ENCODE measurements at regions not wholly inside any gene's neighbourhood (a gene's known extent, or its start where the extent isn't known, plus 50 kb on each side); places are given as distances from the start of the nearest gene placed in this dataset.

DNA sequence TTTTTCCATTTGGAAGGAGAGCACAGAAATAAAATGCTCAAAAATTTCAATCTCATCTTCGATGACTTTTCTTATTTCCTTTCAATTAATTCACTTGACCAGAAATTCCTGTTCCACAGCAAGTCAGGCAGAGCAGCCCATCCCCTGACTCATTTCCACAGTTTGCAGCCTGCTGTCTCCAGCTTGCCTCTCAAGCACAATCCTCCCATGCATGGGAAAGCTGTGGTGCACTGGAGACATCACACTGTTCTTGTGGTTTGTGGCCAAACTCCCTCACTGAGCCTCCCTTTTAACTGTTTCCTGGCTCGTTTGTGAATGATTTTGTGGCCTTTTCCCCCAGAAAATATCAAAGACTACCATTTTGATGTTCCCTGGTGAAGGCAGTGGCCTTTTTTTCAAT, 114.0 kb upstream of the ENPEP start:
- H3K9me3 ChIP-seq (ENCODE audit: control insufficient read depth in 4 of 4, low read length in 3 of 4): no peaks in the 10 kb centered on the region
- no peak for DNase-seq (ENCODE audit: low spot score)
- H3K36me3 ChIP-seq (ENCODE audit: control insufficient read depth in 4 of 4, insufficient read depth in 3 of 4, low read depth in 1 of 4, low read length in 3 of 4): no peaks in the 10 kb centered on the region
- H3K27me3 ChIP-seq (ENCODE audit: control insufficient read depth in 4 of 4, insufficient read depth in 4 of 4, low read length in 3 of 4): no peaks in the 10 kb centered on the region
- no peak overlapping the region for H3K4me3 ChIP-seq (ENCODE audit: low read depth in 1 of 3, low read length in 3 of 3)
- 53% methylated on average over 2 of the region's 2 CpGs for WGBS
- H3K9ac ChIP-seq (ENCODE audit: low read depth in 1 of 2, low read length in 2 of 2): no peak overlapping the region
- peaks cover 0 to 4% (median 0%) of the 10 kb centered on the region in 4 donors for H3K4me1 ChIP-seq (ENCODE audit: control insufficient read depth in 4 of 4, insufficient read depth in 4 of 4, low read length in 3 of 4)
- TF ChIP-seq YY1 (IDR thresholded peaks at IDR 0.05): no peak
- TF ChIP-seq, protein P1, sequence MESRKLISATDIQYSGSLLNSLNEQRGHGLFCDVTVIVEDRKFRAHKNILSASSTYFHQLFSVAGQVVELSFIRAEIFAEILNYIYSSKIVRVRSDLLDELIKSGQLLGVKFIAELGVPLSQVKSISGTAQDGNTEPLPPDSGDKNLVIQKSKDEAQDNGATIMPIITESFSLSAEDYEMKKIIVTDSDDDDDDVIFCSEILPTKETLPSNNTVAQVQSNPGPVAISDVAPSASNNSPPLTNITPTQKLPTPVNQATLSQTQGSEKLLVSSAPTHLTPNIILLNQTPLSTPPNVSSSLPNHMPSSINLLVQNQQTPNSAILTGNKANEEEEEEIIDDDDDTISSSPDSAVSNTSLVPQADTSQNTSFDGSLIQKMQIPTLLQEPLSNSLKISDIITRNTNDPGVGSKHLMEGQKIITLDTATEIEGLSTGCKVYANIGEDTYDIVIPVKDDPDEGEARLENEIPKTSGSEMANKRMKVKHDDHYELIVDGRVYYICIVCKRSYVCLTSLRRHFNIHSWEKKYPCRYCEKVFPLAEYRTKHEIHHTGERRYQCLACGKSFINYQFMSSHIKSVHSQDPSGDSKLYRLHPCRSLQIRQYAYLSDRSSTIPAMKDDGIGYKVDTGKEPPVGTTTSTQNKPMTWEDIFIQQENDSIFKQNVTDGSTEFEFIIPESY (IDR thresholded peaks at IDR 0.05): no peak
- TF ChIP-seq GABPA (IDR thresholded peaks at IDR 0.05 in 1 of 2, conservative IDR thresholded peaks at IDR 0.05 in 1 of 2): no peak
- no peak for TF ChIP-seq SP1 (IDR thresholded peaks at IDR 0.05)
- TF ChIP-seq JUND (IDR thresholded peaks at IDR 0.05): no peak
- TF ChIP-seq, protein P2, sequence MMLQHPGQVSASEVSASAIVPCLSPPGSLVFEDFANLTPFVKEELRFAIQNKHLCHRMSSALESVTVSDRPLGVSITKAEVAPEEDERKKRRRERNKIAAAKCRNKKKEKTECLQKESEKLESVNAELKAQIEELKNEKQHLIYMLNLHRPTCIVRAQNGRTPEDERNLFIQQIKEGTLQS (IDR thresholded peaks at IDR 0.05): no peak
- no peak for TF ChIP-seq EGR1 (IDR thresholded peaks at IDR 0.05; ENCODE audit: low read depth in 2 of 2)
- TF ChIP-seq FOXA2 (IDR thresholded peaks at IDR 0.05): no peak
- TF ChIP-seq HNF4A (conservative IDR thresholded peaks at IDR 0.05): no peak
- no peak for TF ChIP-seq RAD21 (IDR thresholded peaks at IDR 0.05)
- no peak for TF ChIP-seq TAF1 (conservative IDR thresholded peaks at IDR 0.05)
- no peak for TF ChIP-seq HNF4G (IDR thresholded peaks at IDR 0.05)
- TF ChIP-seq, protein P3, sequence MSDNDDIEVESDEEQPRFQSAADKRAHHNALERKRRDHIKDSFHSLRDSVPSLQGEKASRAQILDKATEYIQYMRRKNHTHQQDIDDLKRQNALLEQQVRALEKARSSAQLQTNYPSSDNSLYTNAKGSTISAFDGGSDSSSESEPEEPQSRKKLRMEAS (IDR thresholded peaks at IDR 0.05): no peak
- no peak for TF ChIP-seq RXRA (IDR thresholded peaks at IDR 0.05)
- H3K27ac ChIP-seq (ENCODE audit: low read depth in 1 of 2, low read length in 2 of 2): no peak overlapping the region

DNA sequence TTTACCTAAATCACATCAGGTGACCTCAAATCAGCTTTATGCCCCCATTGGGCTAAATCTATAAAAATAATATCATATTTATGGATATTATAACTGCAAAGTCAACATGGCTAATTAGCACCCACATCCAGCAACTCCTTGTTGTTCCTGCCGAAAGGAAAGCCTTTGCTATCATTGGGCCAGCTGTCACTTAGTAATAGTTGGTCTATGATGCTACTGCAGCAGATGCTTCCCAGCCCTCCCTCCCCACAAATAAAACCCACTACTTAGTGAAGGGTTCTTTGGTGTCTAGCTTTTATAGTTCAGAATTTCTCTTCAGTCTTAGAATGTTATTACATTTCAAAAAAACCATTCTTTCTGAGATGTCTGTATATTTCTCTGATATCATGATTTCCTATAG, 116.9 kb upstream of the ENPEP start:
- whole genome bisulfite sequencing: 93% methylated on average over 1 of the region's 1 CpG
- Histone ChIP-seq H3K9ac (ENCODE audit: low read depth in 1 of 2, low read length in 2 of 2) (no peak overlapping the region), H3K9me3 (ENCODE audit: control insufficient read depth in 4 of 4, low read length in 3 of 4) (no peaks in the 10 kb centered on the region), H3K27me3 (ENCODE audit: control insufficient read depth in 4 of 4, insufficient read depth in 4 of 4, low read length in 3 of 4) (no peaks in the 10 kb centered on the region), H3K4me1 (ENCODE audit: control insufficient read depth in 4 of 4, insufficient read depth in 4 of 4, low read length in 3 of 4) (peaks cover 0 to 5% (median 2%) of the 10 kb centered on the region in 4 donors), H3K4me3 (ENCODE audit: low read depth in 1 of 3, low read length in 3 of 3) (no peak overlapping the region), H3K36me3 (ENCODE audit: control insufficient read depth in 4 of 4, insufficient read depth in 3 of 4, low read depth in 1 of 4, low read length in 3 of 4) (no peaks in the 10 kb centered on the region), H3K27ac (ENCODE audit: low read depth in 1 of 2, low read length in 2 of 2) (no peak overlapping the region)
- DNase-seq (ENCODE audit: low spot score): no peak
- TF ChIP-seq SP1 (IDR thresholded peaks at IDR 0.05) (no peak), TAF1 (conservative IDR thresholded peaks at IDR 0.05) (no peak), RAD21 (IDR thresholded peaks at IDR 0.05) (no peak), YY1 (IDR thresholded peaks at IDR 0.05) (no peak), HNF4G (IDR thresholded peaks at IDR 0.05) (no peak), JUND (IDR thresholded peaks at IDR 0.05) (no peak), NR2F2 (IDR thresholded peaks at IDR 0.05) (no peak), EGR1 (IDR thresholded peaks at IDR 0.05; ENCODE audit: low read depth in 2 of 2) (no peak), HNF4A (conservative IDR thresholded peaks at IDR 0.05) (no peak)
- TF ChIP-seq, protein P4, sequence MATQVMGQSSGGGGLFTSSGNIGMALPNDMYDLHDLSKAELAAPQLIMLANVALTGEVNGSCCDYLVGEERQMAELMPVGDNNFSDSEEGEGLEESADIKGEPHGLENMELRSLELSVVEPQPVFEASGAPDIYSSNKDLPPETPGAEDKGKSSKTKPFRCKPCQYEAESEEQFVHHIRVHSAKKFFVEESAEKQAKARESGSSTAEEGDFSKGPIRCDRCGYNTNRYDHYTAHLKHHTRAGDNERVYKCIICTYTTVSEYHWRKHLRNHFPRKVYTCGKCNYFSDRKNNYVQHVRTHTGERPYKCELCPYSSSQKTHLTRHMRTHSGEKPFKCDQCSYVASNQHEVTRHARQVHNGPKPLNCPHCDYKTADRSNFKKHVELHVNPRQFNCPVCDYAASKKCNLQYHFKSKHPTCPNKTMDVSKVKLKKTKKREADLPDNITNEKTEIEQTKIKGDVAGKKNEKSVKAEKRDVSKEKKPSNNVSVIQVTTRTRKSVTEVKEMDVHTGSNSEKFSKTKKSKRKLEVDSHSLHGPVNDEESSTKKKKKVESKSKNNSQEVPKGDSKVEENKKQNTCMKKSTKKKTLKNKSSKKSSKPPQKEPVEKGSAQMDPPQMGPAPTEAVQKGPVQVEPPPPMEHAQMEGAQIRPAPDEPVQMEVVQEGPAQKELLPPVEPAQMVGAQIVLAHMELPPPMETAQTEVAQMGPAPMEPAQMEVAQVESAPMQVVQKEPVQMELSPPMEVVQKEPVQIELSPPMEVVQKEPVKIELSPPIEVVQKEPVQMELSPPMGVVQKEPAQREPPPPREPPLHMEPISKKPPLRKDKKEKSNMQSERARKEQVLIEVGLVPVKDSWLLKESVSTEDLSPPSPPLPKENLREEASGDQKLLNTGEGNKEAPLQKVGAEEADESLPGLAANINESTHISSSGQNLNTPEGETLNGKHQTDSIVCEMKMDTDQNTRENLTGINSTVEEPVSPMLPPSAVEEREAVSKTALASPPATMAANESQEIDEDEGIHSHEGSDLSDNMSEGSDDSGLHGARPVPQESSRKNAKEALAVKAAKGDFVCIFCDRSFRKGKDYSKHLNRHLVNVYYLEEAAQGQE (IDR thresholded peaks at IDR 0.05): no peak
- TF ChIP-seq, protein P1 (IDR thresholded peaks at IDR 0.05): no peak
- TF ChIP-seq, protein P3 (IDR thresholded peaks at IDR 0.05): no peak
- TF ChIP-seq, protein P2 (IDR thresholded peaks at IDR 0.05): no peak
- TF ChIP-seq, protein P5, sequence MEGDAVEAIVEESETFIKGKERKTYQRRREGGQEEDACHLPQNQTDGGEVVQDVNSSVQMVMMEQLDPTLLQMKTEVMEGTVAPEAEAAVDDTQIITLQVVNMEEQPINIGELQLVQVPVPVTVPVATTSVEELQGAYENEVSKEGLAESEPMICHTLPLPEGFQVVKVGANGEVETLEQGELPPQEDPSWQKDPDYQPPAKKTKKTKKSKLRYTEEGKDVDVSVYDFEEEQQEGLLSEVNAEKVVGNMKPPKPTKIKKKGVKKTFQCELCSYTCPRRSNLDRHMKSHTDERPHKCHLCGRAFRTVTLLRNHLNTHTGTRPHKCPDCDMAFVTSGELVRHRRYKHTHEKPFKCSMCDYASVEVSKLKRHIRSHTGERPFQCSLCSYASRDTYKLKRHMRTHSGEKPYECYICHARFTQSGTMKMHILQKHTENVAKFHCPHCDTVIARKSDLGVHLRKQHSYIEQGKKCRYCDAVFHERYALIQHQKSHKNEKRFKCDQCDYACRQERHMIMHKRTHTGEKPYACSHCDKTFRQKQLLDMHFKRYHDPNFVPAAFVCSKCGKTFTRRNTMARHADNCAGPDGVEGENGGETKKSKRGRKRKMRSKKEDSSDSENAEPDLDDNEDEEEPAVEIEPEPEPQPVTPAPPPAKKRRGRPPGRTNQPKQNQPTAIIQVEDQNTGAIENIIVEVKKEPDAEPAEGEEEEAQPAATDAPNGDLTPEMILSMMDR (IDR thresholded peaks at IDR 0.05; ENCODE audit: low read depth, low read length, missing input control): no peak

Measured in liver (tissue), 8 donors.